ENCODE measurements at regions not wholly inside any gene's neighbourhood (a gene's known extent, or its start where the extent isn't known, plus 50 kb on each side); places are given as distances from the start of the nearest gene placed in this dataset.

DNA sequence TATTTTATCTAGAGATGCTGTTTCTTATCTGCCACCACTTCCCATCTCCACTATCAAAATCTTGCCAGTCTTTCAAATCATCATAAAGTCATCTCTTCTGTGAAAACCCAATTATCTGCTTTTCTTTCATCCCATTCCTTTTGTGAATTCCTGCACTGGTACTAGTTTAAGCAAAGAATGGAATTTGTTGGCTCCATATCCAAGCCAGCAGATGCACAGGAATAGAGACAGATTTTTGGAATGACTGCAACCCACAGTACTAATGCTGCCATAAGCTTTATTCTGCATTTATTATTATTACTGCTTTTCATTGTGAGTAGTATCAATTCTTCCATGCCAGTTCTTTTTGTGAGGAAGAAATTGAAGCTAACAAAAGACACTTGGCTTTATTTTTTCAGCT lies 616.7 kb downstream of the RAPGEF2 start:
- TF ChIP-seq, protein P1, sequence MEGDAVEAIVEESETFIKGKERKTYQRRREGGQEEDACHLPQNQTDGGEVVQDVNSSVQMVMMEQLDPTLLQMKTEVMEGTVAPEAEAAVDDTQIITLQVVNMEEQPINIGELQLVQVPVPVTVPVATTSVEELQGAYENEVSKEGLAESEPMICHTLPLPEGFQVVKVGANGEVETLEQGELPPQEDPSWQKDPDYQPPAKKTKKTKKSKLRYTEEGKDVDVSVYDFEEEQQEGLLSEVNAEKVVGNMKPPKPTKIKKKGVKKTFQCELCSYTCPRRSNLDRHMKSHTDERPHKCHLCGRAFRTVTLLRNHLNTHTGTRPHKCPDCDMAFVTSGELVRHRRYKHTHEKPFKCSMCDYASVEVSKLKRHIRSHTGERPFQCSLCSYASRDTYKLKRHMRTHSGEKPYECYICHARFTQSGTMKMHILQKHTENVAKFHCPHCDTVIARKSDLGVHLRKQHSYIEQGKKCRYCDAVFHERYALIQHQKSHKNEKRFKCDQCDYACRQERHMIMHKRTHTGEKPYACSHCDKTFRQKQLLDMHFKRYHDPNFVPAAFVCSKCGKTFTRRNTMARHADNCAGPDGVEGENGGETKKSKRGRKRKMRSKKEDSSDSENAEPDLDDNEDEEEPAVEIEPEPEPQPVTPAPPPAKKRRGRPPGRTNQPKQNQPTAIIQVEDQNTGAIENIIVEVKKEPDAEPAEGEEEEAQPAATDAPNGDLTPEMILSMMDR (conservative IDR thresholded peaks at IDR 0.05) = no peak
- no peak overlapping the region for H3K27ac ChIP-seq

DNA sequence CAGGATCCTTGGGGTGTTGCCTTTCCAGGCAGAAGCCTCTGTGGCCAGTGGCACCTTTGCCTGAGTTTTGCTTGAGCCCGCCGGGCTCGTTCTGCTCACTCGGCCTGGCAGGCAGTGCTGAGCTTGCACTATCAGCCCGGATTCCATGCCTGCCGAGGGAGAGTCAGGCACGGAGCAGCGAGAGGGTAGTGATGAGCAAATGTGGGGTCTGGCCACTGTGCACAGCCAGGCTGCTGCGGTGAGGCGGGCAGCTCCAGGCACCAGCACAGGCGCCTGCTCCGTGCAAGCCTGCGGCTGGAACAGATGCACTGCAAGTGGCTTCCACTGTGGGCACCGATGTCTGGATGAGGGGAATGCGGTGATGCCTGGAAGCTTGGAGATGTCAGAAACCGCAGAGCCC lies 619.2 kb downstream of the RAPGEF2 start:
- TF ChIP-seq, protein P1 (conservative IDR thresholded peaks at IDR 0.05) = no peak
- H3K27ac ChIP-seq = no peak overlapping the region

DNA sequence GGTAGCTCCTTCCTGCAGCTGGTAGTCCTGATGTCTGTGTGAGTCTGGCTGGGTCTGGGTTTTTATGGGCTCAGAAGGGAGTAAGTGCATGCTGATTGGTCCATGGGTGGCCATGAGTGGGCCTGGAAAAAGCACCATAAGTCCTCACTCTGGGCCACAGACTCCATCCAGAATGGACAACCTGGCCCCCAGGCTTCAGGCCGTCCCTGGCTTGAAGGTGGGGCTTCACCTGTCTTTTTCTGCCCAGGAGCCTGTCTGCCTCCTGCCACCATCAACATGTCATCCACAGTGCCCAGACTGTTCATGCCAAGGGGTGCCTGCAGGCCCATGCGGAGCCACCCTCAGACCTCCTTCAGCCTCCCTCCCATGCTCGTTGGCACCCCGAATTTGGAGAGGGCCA lies 620.0 kb downstream of the RAPGEF2 start:
- H3K27ac ChIP-seq = no peak overlapping the region
- TF ChIP-seq, protein P1 (conservative IDR thresholded peaks at IDR 0.05) = no peak

DNA sequence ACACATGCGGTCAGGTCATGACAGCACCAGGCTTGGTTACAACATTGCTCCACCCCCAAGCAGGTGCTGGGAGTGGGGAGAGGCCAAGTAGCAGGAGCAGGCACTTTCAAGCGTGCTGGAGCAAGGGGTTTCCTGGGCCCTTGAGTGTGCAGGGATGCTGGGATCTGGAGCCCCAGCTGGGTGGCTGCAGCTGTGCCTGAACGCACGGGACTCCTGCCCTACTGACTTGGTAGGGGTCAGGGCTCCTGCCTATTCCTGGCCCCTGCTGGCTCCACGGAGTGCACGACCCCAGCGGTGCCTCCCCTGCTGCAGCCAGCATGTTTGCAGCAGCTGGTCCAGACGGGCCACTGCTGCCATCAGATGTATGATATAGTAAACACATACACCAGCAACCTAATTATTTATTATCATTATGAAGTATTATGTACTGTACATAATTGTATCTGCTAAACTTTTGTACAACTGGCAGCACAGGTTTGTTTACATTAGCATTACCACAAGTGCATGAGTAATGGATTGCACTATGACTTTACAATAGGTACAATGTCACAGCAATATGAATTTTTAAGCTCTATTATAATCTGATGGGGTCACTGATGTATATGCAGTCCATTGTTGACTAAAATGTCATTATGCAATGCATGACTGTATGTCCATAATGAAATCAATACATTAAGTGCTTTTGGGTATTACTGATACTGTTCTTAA lies 620.6 kb downstream of the RAPGEF2 start:
- H3K27ac ChIP-seq = no peak overlapping the region

DNA sequence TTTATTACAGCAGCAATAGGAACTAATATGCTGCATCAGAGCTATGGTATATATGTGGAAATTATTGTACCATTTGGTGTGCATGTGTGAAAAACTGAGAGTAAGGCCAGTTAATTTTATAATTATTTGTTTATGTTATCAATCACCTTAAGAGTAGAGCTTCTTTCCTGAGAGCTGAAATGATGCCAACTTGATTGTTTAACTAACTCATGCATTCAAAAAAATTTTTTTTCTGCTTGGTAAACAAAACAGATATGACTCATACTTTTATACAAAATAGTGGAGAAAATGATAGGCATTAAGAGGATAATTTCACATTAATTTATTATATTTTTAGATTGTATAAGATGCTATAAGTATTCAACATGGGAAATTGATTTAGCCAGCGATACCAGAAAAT lies 622.7 kb downstream of the RAPGEF2 start:
- TF ChIP-seq, protein P1 (conservative IDR thresholded peaks at IDR 0.05) = no peak
- H3K27ac ChIP-seq = no peak overlapping the region

More for the DNA sequence above, 620.6 kb downstream of the RAPGEF2 start:
- TF ChIP-seq, protein P1 (conservative IDR thresholded peaks at IDR 0.05) = no peak

DNA sequence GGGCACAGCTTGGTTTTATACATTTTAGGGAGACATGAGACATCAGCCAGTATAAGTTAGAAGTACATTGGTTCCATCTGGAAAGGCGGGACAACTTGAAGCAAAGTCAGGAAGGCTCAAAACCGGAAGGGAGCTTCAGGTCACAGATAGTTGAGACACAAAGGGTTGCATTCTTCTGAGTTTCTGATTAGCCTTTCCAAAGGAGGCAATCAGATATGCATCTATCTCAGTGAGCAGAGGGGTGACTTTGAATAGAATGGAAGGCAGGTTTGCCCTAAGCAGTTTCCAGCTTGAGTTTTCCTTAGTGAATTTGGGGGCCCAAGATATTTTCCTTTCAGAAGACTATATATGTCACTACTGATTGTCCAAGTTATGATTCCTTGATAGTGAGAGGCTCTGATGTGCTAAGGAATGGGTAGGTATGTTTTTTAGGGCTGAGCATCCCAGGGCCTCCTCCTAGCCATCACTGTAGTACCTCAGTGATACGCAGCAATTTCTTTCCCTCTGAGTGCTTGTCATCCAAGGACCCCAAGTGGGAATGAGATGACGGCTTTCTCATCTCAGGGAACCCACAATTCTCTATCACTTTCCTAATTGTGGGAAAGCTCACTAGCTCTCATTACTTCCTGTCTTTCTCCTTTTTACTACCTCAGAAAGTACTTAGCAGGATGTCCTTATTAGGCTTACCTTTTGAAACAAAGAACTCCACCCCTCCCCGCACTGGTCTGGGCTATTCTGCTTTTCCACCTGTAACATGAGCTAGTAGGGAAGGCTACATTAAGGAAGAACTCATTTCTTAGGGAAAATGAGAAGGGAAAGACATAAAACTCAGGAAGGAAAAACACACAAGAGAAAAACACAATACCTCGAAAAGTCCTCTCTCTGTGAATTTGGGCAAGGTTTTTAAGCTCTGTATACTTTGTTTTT lies 632.7 kb downstream of the RAPGEF2 start:
- TF ChIP-seq, protein P1 (conservative IDR thresholded peaks at IDR 0.05) = no peak
- H3K27ac ChIP-seq = no peak overlapping the region

DNA sequence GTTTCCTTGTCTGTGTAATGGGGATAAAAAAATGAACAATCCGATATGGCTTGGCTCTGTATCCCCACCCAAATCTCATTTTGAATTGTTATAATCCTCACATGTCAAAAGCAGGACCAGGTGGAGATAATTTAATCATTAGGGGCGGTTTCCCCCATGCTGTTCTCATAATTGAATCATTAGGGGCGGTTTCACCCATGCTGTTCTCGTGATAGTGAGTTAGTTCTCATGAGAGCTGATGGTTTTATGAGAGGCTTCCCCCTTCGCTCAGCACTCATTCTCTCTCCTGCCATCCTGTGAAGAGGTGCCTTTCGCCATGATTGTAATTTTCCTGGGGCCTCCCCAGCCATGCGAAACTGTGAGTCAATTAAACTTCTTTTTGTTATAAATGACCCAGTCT lies 633.5 kb downstream of the RAPGEF2 start:
- TF ChIP-seq, protein P1 (conservative IDR thresholded peaks at IDR 0.05) = no peak

More for the DNA sequence above, 633.5 kb downstream of the RAPGEF2 start:
- H3K27ac ChIP-seq = no peak overlapping the region
